Testis (tissue), 2 donors: ENCODE measurements at regions not wholly inside any gene's neighbourhood (a gene's known extent, or its start where the extent isn't known, plus 50 kb on each side); places are given as distances from the start of the nearest gene placed in this dataset.

Experiments used
- DNase-seq: peaks from one replicate; pipeline ENCODE4 v3.0.0-alpha.2; 2019
- H3K27ac ChIP-seq, 2 donors: fragments of 200-600 bp; sonication (generic); one replicate each; pipeline ENCODE4 v1.5.1; 2019
- H3K27me3 ChIP-seq: fragments of 200-600 bp; sonication (generic); one replicate; pipeline ENCODE4 v1.5.1; 2019
- H3K36me3 ChIP-seq: fragments of 200-600 bp; sonication (generic); one replicate; pipeline ENCODE4 v1.5.1; 2017; ENCODE audit warnings: low read depth; ENCODE audit errors: missing control alignments
- H3K4me1 ChIP-seq: fragments of 200-600 bp; sonication (generic); one replicate; pipeline ENCODE4 v1.5.1; 2019
- H3K4me3 ChIP-seq, 2 donors: fragments of 200-600 bp; sonication (generic); one replicate each; pipeline ENCODE4 v1.5.1; 2017 to 2019
- H3K9me3 ChIP-seq: fragments of 200-600 bp; sonication (generic); one replicate; pipeline ENCODE4 v1.5.1; 2017
- POLR2A ChIP-seq: fragments of 450-650 bp; IDR thresholded peaks from one replicate; pipeline ENCODE4 v1.6.1; 2017; ENCODE audit warnings: antibody characterized with exemption, mild to moderate bottlenecking, moderate library complexity
- WGBS, 2 donors: methylation state at CpG; one replicate each; pipeline ENCODE4 v1.1.5; 2018; 5-methylcytosine and 5-hydroxymethylcytosine counted together
- intact Hi-C: fragments of 100-400 bp; cut with DNase I; formaldehyde crosslinking; loops from one replicate; pipeline ENCODE4 v1.15.1; 2023; ENCODE audit warnings: low total_unique reads
- TF ChIP-seq, protein P1 (sequence below), 3 experiments: fragments of 450-650 bp in 2 of 3; fragments of 200-600 bp in 1 of 3; sonication (generic) in 1 of 3; IDR thresholded peaks; one replicate each; pipeline ENCODE4 v1.5.1; 2016 to 2019; ENCODE audit warnings: antibody characterized with exemption in 3 of 3, mild to moderate bottlenecking in 2 of 3, moderate library complexity in 1 of 3

DNA sequence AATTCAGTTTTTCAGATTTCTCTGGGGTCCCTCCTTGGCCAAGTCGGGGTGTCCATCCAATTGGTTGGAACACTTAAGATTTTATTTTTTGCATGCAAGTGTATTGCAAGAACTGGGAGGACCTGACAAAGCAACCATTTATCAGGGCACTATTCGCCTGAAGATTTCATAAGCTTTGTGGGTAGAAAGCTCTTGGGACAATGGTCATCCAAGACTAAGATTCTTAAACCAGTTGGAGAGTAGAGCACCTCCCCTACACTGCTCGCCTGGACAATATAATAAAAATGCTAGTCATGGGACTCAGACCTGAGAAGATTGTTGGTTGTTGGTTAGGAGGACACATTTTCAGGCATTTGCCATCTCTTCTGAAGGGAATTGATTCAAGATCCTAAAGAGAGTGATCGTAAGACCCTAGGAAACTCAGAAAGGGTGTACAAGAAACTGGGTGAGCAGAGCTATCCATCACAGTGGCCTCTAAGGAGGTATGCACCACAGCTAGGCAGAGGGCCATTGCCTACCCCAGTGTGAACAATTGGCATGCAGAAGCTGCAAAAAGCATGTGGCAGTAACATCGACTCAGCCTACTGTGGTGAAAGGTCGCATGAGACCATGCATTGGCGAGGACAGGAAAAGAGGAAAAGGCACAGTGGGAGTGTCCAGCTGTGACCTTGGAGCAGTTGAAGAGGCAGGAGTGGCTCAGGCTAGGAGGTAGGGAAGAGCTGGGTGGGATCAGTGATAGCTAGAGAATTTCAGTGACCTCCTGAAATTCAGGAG, 1235.3 kb upstream of the AUTS2 start:
- 60 to 68% methylated on average over 7 of the region's 7 CpGs for whole genome bisulfite sequencing, 2 donors
- intact Hi-C loops: no loop called here
- H3K27ac ChIP-seq: no peak overlapping the region
- no peaks in the 10 kb centered on the region for H3K4me1 ChIP-seq
- no peak for DNase-seq
- TF ChIP-seq POLR2A: no peak
- TF ChIP-seq, protein P1, sequence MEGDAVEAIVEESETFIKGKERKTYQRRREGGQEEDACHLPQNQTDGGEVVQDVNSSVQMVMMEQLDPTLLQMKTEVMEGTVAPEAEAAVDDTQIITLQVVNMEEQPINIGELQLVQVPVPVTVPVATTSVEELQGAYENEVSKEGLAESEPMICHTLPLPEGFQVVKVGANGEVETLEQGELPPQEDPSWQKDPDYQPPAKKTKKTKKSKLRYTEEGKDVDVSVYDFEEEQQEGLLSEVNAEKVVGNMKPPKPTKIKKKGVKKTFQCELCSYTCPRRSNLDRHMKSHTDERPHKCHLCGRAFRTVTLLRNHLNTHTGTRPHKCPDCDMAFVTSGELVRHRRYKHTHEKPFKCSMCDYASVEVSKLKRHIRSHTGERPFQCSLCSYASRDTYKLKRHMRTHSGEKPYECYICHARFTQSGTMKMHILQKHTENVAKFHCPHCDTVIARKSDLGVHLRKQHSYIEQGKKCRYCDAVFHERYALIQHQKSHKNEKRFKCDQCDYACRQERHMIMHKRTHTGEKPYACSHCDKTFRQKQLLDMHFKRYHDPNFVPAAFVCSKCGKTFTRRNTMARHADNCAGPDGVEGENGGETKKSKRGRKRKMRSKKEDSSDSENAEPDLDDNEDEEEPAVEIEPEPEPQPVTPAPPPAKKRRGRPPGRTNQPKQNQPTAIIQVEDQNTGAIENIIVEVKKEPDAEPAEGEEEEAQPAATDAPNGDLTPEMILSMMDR (IDR thresholded peaks at IDR 0.05): no peak
- no peaks in the 10 kb centered on the region for H3K36me3 ChIP-seq
- H3K9me3 ChIP-seq: no peaks in the 10 kb centered on the region
- H3K27me3 ChIP-seq: no peaks in the 10 kb centered on the region
- no peak overlapping the region for H3K4me3 ChIP-seq

DNA sequence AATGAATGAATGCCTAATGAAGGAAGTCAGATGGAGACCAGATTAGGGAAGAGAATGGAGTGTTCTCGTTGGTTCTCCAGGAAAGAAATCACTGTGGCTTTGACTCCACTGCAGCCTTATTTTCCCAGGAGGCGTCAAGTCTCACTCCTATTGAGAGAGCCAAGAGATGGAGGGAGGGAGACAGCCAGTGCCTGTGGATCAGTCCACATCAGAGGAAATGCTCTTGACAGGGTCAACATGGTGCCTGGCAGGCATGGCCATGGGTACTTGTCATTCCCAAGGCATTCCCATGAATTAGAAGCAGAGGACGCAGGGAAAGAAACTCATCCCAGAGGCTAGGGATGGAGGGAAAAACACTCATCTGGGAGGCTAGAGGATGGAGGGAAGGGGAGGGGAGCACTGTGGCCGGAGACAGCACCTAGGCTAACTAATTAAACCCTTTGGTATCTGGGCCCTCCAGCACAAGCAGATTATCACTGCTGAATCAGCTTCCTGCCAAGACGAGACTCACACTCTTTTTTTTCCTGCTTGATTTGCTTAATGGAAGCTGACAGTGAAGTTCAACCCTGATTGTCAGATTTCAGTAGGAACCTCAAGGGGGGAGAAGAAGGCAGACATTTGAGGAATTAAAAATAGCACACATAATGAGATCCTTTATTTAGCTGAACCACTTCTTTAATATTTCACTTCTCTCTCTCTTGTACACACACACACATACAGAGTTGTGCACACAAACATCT, 1233.2 kb upstream of the AUTS2 start:
- H3K4me3 ChIP-seq: no peak overlapping the region
- no peak for DNase-seq
- TF ChIP-seq, protein P1 (IDR thresholded peaks at IDR 0.05): no peak
- no peak for TF ChIP-seq POLR2A
- no peaks in the 10 kb centered on the region for H3K4me1 ChIP-seq
- intact Hi-C loops: no loop called here
- no peaks in the 10 kb centered on the region for H3K27me3 ChIP-seq
- 73 to 80% methylated on average over 5 of the region's 5 CpGs for WGBS, 2 donors
- no peaks in the 10 kb centered on the region for H3K9me3 ChIP-seq
- H3K36me3 ChIP-seq: no peaks in the 10 kb centered on the region
- H3K27ac ChIP-seq: no peak overlapping the region

DNA sequence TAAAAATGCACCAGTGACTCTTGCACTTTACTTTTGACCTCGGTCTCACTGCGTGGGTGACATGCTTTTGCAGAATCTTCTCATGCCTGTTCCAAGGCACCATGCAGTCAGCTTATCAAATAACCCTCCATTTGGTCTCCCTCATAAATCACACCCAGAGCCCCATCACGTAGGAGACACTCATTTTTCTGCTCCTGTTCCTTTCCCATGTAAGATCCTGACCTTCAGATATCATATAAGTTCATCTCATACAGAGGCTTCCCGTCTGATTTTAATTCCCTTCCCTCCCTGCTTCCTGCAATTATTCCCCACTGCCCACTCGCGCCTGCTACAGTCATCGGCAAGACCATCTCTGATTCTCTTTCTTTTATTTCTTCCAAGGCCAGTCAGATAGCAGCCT, 1226.3 kb upstream of the AUTS2 start:
- Histone ChIP-seq H3K27ac (no peak overlapping the region), H3K4me3 (no peak overlapping the region), H3K36me3 (no peaks in the 10 kb centered on the region), H3K9me3 (no peaks in the 10 kb centered on the region), H3K27me3 (no peaks in the 10 kb centered on the region), H3K4me1 (no peaks in the 10 kb centered on the region)
- no peak for DNase-seq
- 21 to 25% methylated on average over 7 of the region's 7 CpGs for WGBS, 2 donors
- intact Hi-C loops: no loop called here
- TF ChIP-seq, protein P1 (IDR thresholded peaks at IDR 0.05): no peak
- no peak for TF ChIP-seq POLR2A

DNA sequence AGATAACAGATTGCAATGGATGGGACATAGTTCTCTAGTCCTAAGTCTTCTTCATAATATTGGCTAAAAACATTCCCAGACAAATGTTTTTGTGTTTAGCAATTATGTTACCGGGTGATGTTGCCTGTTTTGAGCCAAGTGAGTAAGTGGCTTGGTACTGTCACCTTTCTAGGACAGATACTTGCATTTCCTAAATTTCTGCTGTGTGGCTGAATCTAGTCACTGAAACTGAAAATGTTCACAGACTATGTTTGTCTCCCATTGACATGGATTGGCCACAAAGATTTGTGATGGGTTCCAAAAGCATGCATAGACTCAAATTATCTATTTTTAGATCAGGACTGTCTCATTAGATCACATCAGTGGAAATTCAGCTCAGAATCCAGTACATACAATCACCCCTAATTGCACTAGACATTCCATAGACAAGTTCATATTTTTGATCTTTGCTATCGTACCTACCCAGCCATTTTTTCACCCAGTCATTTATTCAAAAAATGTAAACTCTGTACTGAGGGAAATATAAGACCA, 1222.1 kb upstream of the AUTS2 start:
- TF ChIP-seq, protein P1 (IDR thresholded peaks at IDR 0.05): no peak
- no peak for TF ChIP-seq POLR2A
- Histone ChIP-seq H3K27ac (no peak overlapping the region), H3K4me3 (no peak overlapping the region), H3K27me3 (no peaks in the 10 kb centered on the region), H3K9me3 (no peaks in the 10 kb centered on the region), H3K4me1 (no peaks in the 10 kb centered on the region), H3K36me3 (no peaks in the 10 kb centered on the region)
- DNase-seq: no peak
- intact Hi-C loops: no loop called here
- WGBS, 2 donors: 75 to 90% methylated on average over 2 of the region's 2 CpGs
